ENCODE measurements at regions not wholly inside any gene's neighbourhood (a gene's known extent, or its start where the extent isn't known, plus 50 kb on each side); places are given as distances from the start of the nearest gene placed in this dataset.

DNA sequence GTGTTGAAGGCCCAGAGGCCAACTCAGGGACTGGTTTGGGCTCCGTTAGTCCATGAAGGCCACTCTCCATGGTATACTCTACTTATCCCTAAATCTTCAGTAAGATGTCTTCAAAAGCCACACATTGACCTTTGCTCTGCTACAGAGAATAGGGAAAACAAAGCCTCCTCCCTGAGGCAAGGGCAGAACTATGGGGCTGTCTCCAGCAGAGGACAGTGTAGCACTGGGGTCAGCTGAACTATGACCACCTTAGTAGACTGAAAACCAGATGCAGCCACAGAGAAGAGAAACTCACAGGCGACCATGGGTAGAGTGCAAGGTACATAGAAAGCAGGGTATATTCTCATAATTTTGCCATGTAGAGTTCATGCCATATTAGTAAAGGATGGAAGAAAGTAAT is 587.4 kb downstream of the LMO7 start:
- DNase-seq (ENCODE audit: low spot score): no peak

DNA sequence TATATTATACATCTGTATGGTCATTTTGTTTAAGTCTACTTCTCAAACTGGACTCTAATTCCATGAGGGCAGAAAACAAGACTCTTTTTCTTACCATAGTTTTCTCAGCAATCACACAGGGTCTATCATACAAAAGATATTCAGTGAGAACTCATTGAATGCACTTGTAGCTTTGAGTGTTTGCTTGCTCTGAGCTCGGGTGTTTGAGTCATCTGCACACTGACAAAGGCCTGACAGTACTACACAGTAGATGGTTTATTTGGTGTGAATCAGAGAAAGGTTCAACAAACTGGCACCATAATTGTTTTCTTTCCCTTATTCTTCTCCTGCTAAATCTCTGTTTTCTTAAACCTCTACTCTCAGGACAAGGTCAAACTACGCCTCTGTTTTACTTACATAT is 586.4 kb downstream of the LMO7 start:
- DNase-seq (ENCODE audit: low spot score): no peak

DNA sequence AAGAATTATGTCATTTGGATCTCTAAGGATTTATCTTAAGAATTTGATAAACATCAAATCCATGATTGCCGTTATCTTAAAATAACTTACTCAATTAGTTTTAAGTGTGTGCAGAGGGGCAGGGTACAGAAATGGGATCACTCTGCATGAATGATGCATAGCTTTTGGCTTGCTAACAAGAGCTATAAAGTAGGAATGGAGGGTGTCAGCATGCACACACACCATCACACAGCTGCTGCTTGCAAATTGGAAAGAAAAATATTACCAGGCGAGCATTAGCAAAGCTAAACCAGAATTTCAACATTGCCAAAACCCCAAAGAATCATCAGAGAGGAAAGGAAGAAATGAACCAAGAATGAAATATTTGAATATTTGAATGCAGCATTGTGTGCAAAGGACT is 580.6 kb downstream of the LMO7 start:
- DNase-seq (ENCODE audit: low spot score): no peak

- no peak for DNase-seq (ENCODE audit: low spot score)
Measured at GRCh38 chr13:76214001-76214400, 577.9 kb downstream of the LMO7 start.

DNA sequence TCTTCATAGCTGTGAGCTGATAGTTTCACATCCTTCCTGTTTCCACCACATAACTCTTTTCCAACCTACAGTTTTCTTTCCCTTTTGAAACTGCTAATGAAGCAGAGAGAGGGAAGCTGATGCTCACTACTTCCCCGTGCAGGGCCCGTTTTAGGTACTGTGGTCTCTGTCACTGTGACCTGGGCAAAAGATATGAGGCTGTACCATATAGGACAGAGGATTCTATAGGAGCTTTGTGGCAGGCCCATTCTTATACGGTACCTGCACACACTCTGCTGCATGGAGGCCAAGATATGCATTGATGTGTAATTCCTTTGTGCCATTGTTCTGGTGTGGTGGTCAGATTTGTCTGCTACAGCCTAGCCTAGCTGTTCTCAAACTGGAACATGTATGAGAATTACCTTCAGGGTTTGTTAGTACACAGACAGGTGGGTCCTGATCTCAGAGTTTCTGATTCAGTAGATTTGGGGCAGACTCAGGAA is 577.3 kb downstream of the LMO7 start:
- no peak for DNase-seq (ENCODE audit: low spot score)

DNA sequence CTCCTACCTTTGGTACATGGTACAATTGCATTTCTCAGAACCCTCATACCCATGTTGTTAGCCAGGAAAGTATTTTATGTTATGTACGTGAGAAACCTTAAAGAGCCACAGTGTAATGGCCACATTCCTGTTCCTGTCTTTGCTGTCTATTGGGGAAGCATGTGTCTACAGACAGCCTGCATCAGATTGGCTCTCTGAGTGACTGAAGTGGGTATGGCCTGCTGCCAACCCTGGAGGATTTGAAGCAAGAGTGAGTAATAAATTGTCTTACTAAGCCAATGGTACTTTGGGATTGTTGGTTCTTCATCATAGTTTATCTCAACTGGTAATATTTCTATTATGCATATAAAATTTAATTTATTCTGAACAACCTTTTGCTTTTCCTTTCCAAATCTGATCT is 574.1 kb downstream of the LMO7 start:
- no peak for DNase-seq (ENCODE audit: low spot score)

- no peak for DNase-seq (ENCODE audit: low spot score)
Measured at GRCh38 chr13:76198568-76199163, 562.5 kb downstream of the LMO7 start.

GRCh38 chr13:76189882-76190519 is 553.9 kb downstream of the LMO7 start:
- DNase-seq (ENCODE audit: low spot score): no peak

DNA sequence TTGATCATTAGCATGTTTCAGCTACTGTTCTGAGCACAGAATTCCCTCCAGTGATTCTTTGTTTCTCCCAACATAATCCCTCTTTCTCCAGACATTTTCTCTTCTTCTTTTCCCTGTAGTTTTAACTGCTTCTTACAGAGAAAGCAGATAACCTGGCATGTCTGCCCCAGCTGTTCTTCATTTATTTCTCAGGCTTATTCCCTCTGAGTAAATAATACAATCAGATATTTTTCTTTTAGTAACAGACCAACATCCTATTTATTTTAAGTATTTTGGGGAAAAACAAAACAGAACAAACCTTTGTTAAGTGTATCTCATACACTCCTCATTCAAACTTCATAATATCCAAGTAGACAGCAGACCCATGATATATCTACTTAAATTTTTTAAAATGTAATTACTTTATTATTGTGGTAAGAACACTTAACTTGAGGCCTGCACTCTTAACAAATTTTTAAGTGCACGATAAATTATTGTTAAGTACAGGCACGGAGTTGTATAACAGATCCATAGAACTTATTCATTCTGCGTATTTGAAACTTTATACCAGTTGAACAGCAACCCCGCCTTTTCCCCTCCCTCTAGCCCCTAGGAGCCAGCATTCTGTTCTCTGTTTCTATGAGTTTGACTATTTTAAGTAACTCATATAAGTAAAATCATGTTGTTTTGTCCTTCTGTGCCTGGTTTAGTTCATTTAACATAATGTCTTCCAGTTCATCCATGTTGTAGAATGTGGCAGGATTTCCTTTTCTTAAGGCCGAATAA is 540.0 kb downstream of the LMO7 start:
- no peak for DNase-seq (ENCODE audit: low spot score)

DNA sequence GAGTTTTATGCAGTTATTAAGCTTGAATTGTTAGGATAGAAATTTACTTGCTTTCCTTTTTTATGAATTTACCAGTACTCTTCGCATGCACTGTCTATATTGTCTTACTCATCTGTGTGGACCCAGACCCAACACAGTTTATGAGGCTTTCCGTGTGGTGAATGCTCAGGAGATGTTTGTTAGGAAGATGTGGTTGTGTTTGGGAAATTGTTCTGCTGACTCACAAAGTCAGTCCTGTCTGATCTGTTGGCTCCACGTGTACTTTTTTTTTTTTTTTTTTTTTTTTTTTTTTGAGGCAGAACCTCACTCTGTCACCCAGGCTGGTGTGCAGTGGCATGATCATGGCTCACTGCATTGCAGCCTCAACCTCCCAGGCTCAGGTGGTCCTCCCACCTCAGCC is 532.5 kb downstream of the LMO7 start:
- no peak for DNase-seq (ENCODE audit: low spot score)

DNA sequence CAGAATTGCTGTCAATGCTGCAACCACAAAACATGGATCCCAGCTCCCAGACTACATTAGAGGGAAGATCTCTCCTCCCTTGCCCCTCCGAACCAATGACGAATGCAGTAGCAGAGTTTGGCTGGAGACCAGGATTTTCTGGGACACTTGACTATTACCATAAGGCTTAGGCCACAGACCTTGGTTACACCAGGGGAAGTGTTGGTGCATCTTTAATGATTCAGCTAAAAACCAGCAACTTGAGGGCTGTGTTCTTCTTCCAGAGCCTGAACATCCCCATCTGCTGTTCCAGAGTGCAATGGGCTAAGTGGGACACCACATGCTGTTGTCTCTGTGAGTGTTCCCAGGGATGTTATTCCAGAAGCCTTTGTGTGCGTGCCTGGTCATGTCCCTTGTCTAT is 528.2 kb downstream of the LMO7 start:
- DNase-seq (ENCODE audit: low spot score): no peak

DNA sequence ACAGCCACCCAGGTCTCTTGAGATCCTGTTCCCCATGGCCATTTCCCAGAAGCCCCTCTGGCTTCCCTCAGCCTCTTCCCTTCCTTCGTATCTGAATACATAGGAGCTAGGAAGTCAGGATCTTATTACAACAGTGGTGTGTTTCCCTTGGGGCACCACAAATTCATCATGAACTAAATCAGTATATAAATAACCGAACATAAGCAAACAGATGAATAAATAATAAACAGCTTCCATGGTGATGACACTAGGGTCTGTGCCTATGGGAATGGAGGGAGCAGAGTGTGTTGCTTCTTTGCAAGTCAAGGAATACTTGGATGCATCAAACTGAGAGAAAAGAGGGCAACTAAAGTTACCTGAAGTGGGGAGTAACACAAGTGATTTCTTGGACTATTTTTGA is 527.6 kb downstream of the LMO7 start:
- no peak for DNase-seq (ENCODE audit: low spot score)

- no peak for DNase-seq (ENCODE audit: low spot score)
Measured at GRCh38 chr13:76160961-76161925, 525.1 kb downstream of the LMO7 start.

GRCh38 chr13:76160506-76160905 is 524.4 kb downstream of the LMO7 start:
- no peak for DNase-seq (ENCODE audit: low spot score)

- DNase-seq (ENCODE audit: low spot score): no peak
Measured at GRCh38 chr13:76157926-76158325, 521.8 kb downstream of the LMO7 start.

DNA sequence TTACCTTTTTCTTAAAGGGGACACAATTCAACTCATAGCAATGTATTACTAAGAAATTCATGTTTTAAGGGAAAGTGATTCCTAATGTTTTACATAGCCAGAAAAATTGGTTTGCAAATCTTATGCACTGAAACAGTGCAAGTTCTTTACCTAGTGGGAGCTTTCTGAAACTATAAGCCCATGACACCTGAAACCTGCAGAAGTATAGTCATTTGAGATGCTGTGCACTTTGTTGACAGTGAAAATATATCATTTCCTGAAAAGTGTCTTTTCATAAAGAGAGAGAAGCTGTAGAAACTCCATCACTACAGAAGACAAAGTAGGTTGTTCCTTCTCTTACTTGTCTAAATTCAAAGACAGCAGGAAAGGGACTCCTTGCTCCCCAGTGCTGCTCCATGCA is 517.1 kb downstream of the LMO7 start:
- no peak for DNase-seq (ENCODE audit: low spot score)

GRCh38 chr13:76148926-76149325 is 512.8 kb downstream of the LMO7 start:
- DNase-seq (ENCODE audit: low spot score): no peak

DNA sequence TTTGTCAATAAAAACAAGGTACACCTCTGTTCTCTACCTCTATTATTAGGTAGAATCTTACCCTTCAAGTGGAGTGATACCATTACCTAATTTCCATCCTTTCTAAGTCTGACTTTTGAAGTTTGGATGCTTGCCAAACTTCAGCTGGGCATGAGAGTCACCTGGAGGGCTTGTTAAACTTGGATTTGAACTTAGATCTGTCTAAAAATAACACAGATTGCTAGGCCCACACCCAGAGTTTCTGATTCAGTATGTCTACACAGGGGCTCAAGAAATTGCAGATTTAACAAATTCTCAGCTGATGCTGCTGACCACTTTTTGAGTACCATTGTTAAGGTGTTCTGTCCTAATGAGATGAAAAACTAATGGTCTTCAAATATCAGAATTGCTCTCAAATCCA is 512.2 kb downstream of the LMO7 start:
- no peak for DNase-seq (ENCODE audit: low spot score)

DNA sequence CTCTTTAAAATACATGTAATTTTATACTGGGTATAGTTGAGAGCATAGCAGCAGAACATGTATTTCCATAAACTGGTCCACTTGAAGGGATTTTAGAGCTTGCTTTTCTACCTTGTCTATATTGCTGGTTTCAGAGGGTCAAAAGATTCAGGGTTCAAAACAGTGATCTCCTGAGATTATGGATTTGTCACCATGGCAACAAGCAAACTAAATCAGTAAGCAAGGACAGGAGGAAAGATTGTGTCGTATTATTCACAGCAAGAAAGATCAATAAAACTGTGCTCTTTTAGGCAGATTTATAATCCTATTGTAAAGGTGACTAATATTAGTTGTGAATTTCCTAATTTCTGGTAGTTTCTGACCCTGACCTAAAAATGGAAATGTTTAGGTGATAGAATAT is 496.4 kb downstream of the LMO7 start:
- no peak for DNase-seq (ENCODE audit: low spot score)

GRCh38 chr13:76131551-76131950 is 495.4 kb downstream of the LMO7 start:
- DNase-seq (ENCODE audit: low spot score): no peak

DNA sequence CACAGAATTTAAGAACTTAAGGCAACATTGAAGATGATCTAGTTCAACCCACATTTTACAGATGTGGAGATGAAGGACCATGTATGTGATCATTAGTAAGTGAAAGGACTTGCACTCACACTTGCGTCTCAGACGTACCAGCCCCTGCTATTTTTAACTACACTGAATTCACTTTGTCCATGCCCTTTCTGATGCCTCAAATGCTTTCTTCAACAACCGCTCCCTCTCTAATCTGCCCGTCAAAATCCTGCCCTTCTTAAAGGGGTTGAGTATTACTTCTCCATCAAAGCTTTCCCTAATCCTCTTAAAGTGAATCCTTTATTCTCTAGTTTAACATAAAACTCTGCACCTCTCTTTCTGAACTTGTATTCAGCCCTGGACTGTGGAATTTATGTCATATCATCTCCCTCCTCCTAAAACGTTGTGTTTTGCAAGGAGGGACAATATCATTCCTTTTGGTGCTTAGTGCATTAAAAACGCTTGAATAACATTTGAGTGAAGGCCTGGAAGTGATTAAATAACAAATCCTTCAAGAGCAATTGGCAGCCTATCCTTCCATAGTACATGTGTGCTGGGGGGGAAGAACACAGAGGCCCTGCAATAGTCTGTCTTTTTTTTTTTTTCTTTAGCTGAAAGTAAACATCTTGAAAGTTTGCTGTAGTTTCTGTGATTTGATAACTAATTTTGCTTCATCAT is 493.3 kb downstream of the LMO7 start:
- DNase-seq (ENCODE audit: low spot score): no peak

All from SK-N-DZ (cell line).